Astrocyte (in vitro differentiated cells and primary cell): ENCODE measurements at regions not wholly inside any gene's neighbourhood (a gene's known extent, or its start where the extent isn't known, plus 50 kb on each side); places are given as distances from the start of the nearest gene placed in this dataset.

Experiments used
- DNase-seq: peaks from one replicate; pipeline ENCODE4 v3.0.0-alpha.2; 2010; ENCODE audit warnings: low read depth
- FAIRE-seq: peaks from 2 replicates; lab custom pipeline; 2011; peaks lifted over from hg19 to GRCh38; lab: Jason Lieb, UNC
- H2AFZ ChIP-seq: 2 replicates; pipeline ENCODE4 v1.6.0; 2012; ENCODE audit warnings: low read depth, low read length, inconsistent platforms
- H3K27ac ChIP-seq: 2 replicates; pipeline ENCODE4 v1.5.1; 2011; ENCODE audit warnings: low read depth, low read length, inconsistent platforms
- H3K27me3 ChIP-seq: 2 replicates; pipeline ENCODE4 v1.6.0; 2011; ENCODE audit warnings: low read length, inconsistent platforms; ENCODE audit not compliant: insufficient read depth
- H3K36me3 ChIP-seq: 2 replicates; pipeline ENCODE4 v1.5.1; 2011; ENCODE audit warnings: low read length, inconsistent platforms; ENCODE audit not compliant: insufficient read depth
- H3K4me1 ChIP-seq: 2 replicates; pipeline ENCODE4 v1.5.1; 2011; ENCODE audit warnings: low read length, inconsistent platforms; ENCODE audit not compliant: insufficient read depth
- H3K4me2 ChIP-seq: 2 replicates; pipeline ENCODE4 v1.6.0; 2012; ENCODE audit warnings: low read length, inconsistent platforms
- H3K4me3 ChIP-seq: 2 replicates; pipeline ENCODE4 v1.5.1; 2011; ENCODE audit warnings: low read depth, mild to moderate bottlenecking, low read length, inconsistent platforms; ENCODE audit not compliant: insufficient read depth
- H3K79me2 ChIP-seq: 2 replicates; pipeline ENCODE4 v1.6.0; 2012; ENCODE audit warnings: mild to moderate bottlenecking, low read length, inconsistent platforms; ENCODE audit not compliant: insufficient read depth
- H3K9ac ChIP-seq: 2 replicates; pipeline ENCODE4 v1.6.0; 2012; ENCODE audit warnings: mild to moderate bottlenecking, low read length, inconsistent platforms
- H3K9me3 ChIP-seq: 2 replicates; pipeline ENCODE4 v1.5.1; 2012; ENCODE audit warnings: low read depth, mild to moderate bottlenecking, low read length, inconsistent platforms; ENCODE audit not compliant: insufficient read depth
- H4K20me1 ChIP-seq: 2 replicates; pipeline ENCODE4 v1.6.0; 2012; ENCODE audit warnings: low read length, inconsistent platforms; ENCODE audit not compliant: insufficient read depth
- H3K27ac Mint-ChIP-seq: one replicate; pipeline ENCODE4 v1.8.0; 2021; ENCODE audit warnings: mild to moderate bottlenecking, mixed read lengths; ENCODE audit not compliant: unreplicated experiment
- H3K27me3 Mint-ChIP-seq: one replicate; pipeline ENCODE4 v1.8.0; 2021; ENCODE audit warnings: low read depth, mixed read lengths; ENCODE audit not compliant: unreplicated experiment
- H3K36me3 Mint-ChIP-seq: one replicate; pipeline ENCODE4 v1.8.0; 2021; ENCODE audit warnings: low read depth, mixed read lengths; ENCODE audit not compliant: unreplicated experiment
- H3K4me1 Mint-ChIP-seq: one replicate; pipeline ENCODE4 v1.8.0; 2021; ENCODE audit warnings: low read depth, mixed read lengths; ENCODE audit not compliant: unreplicated experiment
- H3K4me3 Mint-ChIP-seq: one replicate; pipeline ENCODE4 v1.8.0; 2021; ENCODE audit warnings: mild to moderate bottlenecking, moderate library complexity, mixed read lengths; ENCODE audit not compliant: unreplicated experiment
- H3K9me3 Mint-ChIP-seq: one replicate; pipeline ENCODE4 v1.8.0; 2021; ENCODE audit warnings: mild to moderate bottlenecking, mixed read lengths; ENCODE audit not compliant: unreplicated experiment
- EZH2 ChIP-seq: IDR thresholded peaks from 2 replicates; pipeline ENCODE4 v1.6.1; 2012; ENCODE audit warnings: mild to moderate bottlenecking, low read length, inconsistent platforms; ENCODE audit not compliant: insufficient read depth
- TF ChIP-seq, protein P1 (sequence below): IDR thresholded peaks from 2 replicates; pipeline ENCODE4 v1.5.1; 2011; ENCODE audit warnings: low read depth, mild to moderate bottlenecking, inconsistent platforms, low read length, moderate library complexity; ENCODE audit not compliant: insufficient read depth

DNA sequence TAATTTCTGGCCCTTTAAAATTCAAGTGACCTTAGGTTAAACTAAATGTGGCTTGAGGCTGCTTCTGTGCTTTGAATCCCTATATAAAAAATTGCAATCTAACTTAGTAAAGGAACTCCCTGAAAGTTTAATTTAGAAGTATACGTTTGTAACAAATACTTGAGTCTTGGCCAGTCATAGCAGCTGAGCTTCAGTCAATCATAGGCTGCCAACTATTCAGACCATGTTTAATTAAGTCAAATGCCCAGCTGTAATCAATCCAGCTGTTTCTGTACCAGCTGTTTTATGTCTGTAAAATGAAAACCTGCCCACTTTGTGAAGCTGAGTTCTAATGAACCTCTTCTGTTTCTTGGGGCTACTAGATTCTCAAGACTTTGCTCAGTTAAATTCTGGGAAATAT is 760.1 kb downstream of the MAT2B start:
- no peak for TF ChIP-seq EZH2
- TF ChIP-seq, protein P1, sequence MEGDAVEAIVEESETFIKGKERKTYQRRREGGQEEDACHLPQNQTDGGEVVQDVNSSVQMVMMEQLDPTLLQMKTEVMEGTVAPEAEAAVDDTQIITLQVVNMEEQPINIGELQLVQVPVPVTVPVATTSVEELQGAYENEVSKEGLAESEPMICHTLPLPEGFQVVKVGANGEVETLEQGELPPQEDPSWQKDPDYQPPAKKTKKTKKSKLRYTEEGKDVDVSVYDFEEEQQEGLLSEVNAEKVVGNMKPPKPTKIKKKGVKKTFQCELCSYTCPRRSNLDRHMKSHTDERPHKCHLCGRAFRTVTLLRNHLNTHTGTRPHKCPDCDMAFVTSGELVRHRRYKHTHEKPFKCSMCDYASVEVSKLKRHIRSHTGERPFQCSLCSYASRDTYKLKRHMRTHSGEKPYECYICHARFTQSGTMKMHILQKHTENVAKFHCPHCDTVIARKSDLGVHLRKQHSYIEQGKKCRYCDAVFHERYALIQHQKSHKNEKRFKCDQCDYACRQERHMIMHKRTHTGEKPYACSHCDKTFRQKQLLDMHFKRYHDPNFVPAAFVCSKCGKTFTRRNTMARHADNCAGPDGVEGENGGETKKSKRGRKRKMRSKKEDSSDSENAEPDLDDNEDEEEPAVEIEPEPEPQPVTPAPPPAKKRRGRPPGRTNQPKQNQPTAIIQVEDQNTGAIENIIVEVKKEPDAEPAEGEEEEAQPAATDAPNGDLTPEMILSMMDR = no peak
- Mint-ChIP-seq H3K36me3 (no peaks in the 10 kb centered on the region), H3K4me3 (no peak overlapping the region), H3K4me1 (no peaks in the 10 kb centered on the region), H3K27me3 (no peaks in the 10 kb centered on the region), H3K27ac (no peak overlapping the region), H3K9me3 (no peaks in the 10 kb centered on the region)
- Histone ChIP-seq H4K20me1 (no peaks in the 10 kb centered on the region), H3K27me3 (no peaks in the 10 kb centered on the region), H3K4me2 (no peak overlapping the region), H3K4me1 (no peaks in the 10 kb centered on the region), H3K9me3 (no peaks in the 10 kb centered on the region), H3K4me3 (no peak overlapping the region), H3K36me3 (no peaks in the 10 kb centered on the region), H2AFZ (no peak overlapping the region), H3K9ac (no peak overlapping the region), H3K79me2 (no peaks in the 10 kb centered on the region), H3K27ac (no peak overlapping the region)
- no peak for DNase-seq
- FAIRE-seq = no peak

DNA sequence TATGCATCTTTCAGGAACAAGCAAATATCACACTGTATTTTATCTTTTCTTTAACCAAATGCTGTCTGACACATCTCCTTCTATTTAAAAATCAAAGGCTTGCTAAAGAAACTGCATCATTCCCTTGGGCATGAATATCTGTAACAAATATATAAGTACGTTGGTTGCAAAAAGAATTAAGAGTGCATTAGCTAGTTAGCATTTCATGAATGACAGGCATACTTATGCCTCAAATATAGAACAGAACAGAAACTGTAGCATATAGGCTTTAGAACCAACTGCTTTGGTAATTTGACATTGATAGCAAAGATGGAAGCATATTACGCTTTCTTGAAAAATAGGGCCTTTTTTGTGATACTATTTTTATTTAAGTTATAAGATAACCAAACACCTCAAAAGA is 761.2 kb downstream of the MAT2B start:
- FAIRE-seq (no peak), DNase-seq (no peak)
- no peaks in the 10 kb centered on the region for H3K36me3 Mint-ChIP-seq
- Histone ChIP-seq H3K4me1 (no peaks in the 10 kb centered on the region), H3K79me2 (no peaks in the 10 kb centered on the region), H3K4me2 (no peak overlapping the region), H3K36me3 (no peaks in the 10 kb centered on the region), H3K9me3 (no peaks in the 10 kb centered on the region), H4K20me1 (no peaks in the 10 kb centered on the region), H3K4me3 (no peak overlapping the region), H2AFZ (no peak overlapping the region), H3K27ac (no peak overlapping the region), H3K9ac (no peak overlapping the region), H3K27me3 (no peaks in the 10 kb centered on the region)
- H3K4me1 Mint-ChIP-seq = no peaks in the 10 kb centered on the region
- H3K27me3 Mint-ChIP-seq = no peaks in the 10 kb centered on the region
- H3K27ac Mint-ChIP-seq = no peak overlapping the region
- no peaks in the 10 kb centered on the region for H3K9me3 Mint-ChIP-seq
- no peak overlapping the region for H3K4me3 Mint-ChIP-seq
- TF ChIP-seq, protein P1 = no peak
- no peak for TF ChIP-seq EZH2

DNA sequence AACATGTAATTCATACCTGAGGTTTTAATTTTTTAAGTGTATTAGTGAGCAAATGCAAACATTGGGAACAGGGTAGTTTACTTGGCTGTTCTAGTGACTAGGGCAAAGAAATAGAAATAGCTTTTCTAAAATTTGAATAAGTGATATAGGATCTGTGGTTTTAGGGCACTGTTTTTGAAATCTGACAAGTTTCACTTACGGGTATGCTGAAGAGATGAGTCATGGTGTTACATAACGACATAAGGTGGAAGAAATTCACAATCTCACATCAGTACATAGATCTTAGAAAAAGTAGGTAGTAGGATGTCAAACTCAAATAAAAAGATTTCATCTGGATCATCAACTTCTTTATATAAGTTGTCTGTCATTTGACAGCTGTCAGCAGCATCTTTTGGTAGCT is 772.3 kb downstream of the MAT2B start:
- Histone ChIP-seq H3K4me2 (no peak overlapping the region), H4K20me1 (no peaks in the 10 kb centered on the region), H3K36me3 (no peaks in the 10 kb centered on the region), H3K79me2 (no peaks in the 10 kb centered on the region), H3K4me1 (no peaks in the 10 kb centered on the region), H3K27ac (no peak overlapping the region), H3K4me3 (no peak overlapping the region), H3K27me3 (no peaks in the 10 kb centered on the region), H3K9ac (no peak overlapping the region), H3K9me3 (no peaks in the 10 kb centered on the region), H2AFZ (no peak overlapping the region)
- FAIRE-seq (no peak), DNase-seq (peak; percentile 65)
- Mint-ChIP-seq H3K9me3 (no peaks in the 10 kb centered on the region), H3K27me3 (no peaks in the 10 kb centered on the region), H3K27ac (no peak overlapping the region), H3K4me3 (no peak overlapping the region), H3K36me3 (no peaks in the 10 kb centered on the region), H3K4me1 (peaks cover 3% of the 10 kb centered on the region)
- TF ChIP-seq EZH2 = no peak
- TF ChIP-seq, protein P1 = no peak
